ENCODE measurements at regions not wholly inside any gene's neighbourhood (a gene's known extent, or its start where the extent isn't known, plus 50 kb on each side); places are given as distances from the start of the nearest gene placed in this dataset.
"Not testable (repeated sequence)": the region's sequence is repeated elsewhere in the genome, so short reads cannot be mapped to it uniquely, and the experiment has no call there.

DNA sequence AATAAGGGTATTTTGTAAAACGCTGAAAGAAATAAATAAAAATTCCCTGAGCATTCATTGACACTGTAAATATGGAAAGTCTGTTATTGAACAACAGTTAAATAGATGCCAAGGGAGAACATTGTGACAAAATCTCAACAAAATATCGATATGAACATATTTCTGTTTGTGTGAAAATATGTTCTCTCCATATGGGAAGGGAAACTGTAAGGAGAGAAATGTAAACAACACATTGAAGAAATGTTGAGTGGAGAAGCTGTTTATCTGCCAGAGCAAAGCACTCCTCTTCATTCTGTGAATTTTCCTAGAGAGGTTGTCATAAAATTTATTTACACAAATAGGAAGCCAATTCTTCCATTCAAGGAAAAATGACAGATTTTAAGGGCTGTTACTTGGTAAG is 57.1 kb upstream of the EOMES start:
- DNase-seq (ENCODE audit: low read depth in 3 of 3) = no peak

DNA sequence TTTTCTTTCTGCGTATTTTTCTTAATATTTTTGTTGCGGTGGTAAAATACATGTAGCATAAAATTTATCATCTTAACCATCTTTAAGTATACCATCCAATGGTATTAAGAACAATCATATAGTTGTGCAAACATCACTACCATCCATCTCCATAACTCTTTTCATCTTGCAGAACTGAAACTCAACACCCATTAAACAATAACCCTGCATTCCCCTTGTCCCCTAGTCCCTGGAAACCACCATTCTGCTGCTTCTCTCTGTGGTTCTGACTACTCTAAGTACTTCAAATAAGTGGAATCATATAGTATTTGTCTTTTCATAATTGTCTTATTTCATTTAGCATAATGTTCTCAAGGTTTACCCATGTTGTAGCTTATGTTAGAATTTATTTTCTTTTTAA is 67.3 kb upstream of the EOMES start:
- DNase-seq (ENCODE audit: low read depth in 3 of 3) = no peak

DNA sequence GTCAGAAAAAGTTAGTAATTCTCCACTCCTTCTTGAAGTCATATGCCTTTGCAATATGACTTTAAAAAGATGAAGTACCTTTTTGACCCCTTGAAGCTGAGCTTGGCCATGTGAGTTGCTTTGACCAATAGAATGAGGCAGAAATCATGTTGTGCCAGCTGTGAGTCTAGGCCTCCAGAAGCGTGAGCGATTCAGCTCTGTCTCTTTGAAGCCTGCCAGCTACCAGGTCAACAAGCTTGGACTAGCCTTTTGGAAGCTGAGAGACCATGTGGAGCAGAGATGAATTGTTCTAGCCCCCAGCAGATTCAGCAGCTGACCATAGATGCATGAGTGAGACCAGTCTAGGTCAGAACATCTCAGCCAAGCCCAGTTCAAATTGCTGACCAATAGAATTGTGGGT is 69.8 kb upstream of the EOMES start:
- no peak for DNase-seq (ENCODE audit: low read depth in 3 of 3)

DNA sequence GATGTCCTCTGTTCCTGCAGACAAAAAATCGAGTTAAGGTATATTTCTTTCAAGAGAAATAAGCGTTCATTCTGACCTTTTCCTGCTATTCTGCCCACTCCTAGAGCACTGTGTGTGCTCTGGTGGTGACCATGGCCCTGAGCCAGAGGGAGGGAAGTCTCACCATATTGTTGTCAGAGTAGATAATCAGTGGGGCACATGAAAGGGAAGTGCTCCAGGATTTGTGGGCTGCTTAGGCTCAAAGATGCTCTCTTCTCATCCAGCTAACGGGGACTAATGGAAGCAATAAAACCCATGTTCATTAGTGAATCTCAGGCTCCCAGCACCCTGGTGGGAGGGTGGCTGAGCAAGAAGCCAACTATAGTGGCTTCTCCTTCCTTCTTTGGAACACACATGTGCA is 70.7 kb upstream of the EOMES start:
- no peak for DNase-seq (ENCODE audit: low read depth in 3 of 3)

DNA sequence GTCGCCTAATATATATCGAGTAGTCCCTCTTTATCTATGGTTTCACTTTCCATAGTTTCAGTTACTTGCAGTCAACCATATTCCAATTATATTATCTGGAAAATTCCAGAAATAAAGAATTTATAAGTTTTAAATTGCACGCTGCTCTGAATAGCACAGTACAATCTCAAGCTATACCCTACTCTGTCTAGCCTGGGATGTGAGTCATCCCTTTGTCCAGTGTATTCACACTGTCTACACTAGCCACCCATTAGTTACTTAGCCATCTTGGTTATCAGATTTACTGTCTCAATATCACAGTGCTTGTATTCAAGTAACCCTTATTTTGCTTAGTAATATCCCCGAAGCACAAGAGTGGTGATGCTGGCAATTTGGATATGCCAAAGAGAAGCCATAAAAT is 72.1 kb upstream of the EOMES start:
- DNase-seq (ENCODE audit: low read depth in 3 of 3) = no peak

DNA sequence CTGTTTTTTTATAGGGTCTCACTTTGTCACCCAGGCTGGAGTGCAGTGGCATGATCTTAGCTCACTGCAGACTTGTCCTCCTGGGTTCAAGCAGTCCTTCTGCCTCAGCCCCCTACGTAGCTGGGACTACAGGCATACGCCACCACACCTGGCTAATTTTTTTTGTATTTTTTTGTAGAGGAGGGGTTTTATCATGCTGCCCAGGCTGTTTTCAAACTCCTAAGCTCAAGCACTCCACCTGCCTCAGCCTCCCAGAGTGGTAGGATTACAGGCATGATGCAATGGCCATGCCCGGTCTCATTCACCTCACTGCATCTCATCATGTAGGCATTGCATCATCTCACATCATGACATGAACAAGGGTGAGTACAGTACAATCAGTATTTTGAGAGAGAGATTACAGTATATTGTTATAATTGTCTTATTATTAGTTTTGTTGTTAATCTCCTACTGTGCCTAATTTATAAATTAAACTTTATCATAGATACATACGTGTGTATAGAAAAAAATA is 74.3 kb upstream of the EOMES start:
- no peak for DNase-seq (ENCODE audit: low read depth in 3 of 3)

DNA sequence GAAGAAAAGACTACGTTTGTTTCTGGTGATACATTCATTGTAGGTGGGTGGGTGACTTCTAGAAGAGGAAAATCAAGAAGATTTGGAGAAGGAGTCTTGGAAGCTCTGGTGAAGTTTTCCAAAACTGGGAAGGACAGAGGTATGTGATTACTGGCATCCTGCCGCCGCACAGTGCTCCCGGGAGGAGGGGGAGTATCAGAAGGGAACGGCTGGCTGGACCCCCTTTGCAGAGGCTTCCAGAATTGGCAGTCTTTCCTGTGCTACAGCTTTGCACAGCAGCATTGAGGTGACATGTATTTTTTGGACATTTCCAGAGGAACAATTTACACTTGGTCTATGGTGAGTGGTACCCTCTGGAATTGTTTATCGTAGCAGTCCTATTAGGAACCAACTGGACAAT is 75.7 kb upstream of the EOMES start:
- DNase-seq (ENCODE audit: low read depth in 3 of 3) = no peak

DNA sequence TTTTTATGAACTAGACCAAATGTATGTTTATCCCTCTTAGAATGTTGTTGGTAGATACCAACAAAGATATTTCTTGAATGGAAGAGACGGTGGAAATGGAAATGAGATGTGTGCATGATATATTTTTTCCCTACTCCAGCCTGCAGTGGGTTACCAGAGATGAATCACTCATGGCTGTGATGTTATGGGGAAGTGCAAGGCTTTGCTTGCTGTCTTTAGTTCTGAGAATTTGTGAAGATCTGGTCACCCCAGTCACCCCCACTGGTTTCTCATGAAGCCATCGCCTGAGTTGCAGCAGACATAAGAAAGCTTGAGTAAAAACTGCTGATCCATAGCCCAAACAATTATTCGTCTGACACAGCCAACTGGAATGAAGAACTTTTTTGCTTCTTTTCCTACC is 78.1 kb upstream of the EOMES start:
- DNase-seq (ENCODE audit: low read depth in 3 of 3) = no peak

DNA sequence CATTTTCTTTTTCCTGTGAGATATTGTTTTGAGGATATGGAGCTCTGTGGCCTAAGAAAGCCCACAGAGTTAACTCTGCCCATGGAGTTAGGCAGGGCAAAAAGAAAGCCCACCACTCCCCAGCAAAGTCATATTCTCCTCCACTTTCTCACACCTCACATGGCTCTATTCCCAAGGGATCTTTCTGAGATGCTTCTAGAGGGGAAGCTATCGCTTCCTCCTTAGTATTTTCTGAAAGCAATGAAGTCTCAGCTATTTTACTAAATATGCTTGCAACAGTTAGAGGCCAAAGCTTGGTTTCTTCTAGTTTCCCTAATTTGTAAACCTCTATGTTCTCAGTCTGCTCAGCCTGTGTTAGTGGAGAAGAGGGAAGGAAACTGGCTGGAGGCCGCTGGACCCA is 80.3 kb upstream of the EOMES start:
- DNase-seq (ENCODE audit: low read depth in 3 of 3) = no peak

DNA sequence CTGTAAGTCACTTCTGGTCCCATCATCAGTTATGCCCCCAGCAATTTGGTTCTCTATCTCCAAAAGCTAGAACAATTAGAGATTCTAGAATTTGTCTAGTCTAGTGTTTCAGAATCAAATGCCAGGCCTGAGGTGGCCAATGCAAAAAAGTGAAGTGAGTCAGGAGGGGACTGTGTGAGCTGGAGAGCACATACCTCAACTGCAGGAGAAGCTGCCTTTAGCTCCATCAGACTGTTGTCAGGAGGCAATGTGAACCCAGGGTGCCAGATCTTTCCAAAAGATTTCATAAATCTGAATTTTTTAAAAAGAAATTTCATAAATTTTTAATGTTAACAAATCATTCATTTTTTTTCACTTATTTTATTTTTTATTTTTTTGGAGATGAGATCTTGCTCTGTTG is 80.7 kb upstream of the EOMES start:
- no peak for DNase-seq (ENCODE audit: low read depth in 3 of 3)

DNA sequence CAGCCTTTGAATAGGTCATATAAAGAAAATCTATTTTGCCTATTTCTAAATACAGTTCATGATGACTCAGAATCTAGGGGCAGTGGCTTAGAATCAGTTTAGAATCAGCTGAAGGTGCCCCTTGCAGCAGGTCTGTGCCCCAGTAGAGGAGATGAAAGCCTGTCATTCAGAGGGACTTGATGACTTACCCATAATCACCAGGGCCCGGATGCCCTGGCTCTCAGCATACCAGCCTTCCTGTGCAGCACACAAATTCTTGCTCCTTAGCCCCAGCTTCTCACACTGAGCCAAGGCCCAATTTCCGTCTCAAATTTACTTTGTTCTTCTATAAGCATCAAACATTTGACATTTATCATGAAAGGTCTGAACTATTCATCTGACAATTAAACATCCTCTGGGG is 83.2 kb upstream of the EOMES start:
- DNase-seq (ENCODE audit: low read depth in 3 of 3) = no peak

DNA sequence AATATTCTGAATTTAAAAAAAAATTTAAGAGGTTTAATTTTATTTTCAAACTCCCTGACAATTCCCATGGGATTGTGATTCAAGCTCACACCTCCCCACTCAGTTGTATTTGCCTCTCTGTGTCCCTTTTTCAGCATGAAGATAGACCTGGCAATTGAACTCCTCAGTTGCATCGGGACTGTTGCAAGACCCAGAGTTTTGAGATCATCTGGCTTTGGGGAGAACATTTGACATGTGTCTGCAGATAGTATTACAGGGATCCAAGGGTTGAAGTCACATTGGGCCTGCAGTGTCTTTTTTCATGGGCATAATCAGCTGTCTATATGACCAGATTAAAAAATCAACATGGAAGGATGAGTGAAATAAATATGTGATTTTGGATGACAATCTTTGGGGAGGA is 91.1 kb upstream of the EOMES start:
- no peak for DNase-seq (ENCODE audit: low read depth in 3 of 3)

DNA sequence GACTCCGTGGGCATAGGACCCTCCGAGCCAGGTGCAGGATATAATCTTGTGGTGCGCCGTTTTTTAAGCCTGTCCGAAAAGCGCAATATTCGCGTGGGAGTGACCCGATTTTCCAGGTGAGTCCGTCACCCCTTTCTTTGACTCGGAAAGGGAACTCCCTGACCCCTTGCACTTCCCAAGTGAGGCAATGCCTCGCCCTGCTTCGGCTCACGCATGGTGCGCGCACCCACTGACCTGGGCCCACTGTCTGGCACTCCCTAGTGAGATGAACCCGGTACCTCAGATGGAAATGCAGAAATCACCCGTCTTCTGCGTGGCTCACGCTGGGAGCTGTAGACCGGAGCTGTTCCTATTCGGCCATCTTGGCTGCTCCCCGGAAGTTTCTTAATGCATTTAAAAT is 99.5 kb upstream of the EOMES start:
- not testable (repeated sequence) for DNase-seq (ENCODE audit: low read depth in 3 of 3)

DNA sequence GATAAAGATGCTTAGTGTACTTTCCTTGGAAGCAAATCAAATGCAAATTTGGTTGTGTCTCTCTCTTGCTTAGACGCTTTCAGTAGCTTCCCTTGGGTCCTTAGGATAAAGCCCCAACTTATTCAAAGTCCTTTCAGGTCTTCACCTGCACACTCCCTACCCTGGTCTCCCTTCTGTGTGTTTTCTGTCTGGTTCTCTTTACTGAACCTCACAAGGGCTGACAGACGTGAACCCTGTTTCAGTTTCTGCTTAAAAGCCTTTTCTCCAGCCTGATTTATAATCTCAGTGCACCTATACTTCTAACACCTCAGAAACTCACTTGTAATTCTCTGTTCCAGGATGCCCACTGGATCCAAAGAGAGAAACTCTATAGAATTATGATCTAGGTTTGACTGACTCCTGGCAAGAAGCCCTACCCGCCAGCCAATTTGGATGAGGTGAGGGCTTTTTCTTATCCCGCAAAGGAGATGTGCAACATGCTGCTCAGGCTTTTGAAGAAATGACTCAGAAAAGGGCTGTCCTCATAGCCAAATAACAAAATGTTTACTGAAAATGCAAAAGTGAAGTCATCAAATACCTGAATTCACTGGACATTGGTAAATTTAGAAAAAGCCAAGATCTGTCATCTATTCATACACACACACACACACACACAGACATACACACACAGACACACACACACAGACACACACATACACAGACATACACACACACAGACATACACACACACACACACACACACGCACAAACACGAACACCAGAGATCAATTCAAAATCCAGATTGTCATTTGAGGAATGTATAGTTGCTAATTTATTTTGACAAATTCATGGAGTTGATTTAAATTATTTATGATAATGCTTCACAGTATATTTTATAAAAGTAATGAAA is 102.4 kb upstream of the EOMES start:
- DNase-seq (ENCODE audit: low read depth in 3 of 3) = no peak

DNA sequence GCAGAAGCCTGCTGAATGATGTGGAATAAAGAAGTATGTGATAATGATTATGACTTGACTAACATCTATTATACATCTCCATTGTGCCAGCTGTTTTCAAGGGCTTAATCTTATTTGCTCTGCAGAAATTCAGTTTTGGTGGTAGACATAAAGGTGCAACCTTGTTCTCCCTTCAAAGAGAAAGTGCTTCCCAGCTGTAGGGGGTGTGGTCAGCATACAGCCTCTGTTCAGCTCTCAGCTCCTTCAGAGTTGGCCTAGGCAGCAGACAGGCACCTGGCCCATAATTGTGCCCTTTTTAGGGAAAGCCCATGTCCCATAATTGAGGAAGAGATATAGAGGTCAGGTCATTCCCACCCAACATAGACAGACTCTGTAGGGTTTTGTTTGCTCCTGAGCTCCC is 104.3 kb upstream of the EOMES start:
- DNase-seq (ENCODE audit: low read depth in 3 of 3) = no peak

DNA sequence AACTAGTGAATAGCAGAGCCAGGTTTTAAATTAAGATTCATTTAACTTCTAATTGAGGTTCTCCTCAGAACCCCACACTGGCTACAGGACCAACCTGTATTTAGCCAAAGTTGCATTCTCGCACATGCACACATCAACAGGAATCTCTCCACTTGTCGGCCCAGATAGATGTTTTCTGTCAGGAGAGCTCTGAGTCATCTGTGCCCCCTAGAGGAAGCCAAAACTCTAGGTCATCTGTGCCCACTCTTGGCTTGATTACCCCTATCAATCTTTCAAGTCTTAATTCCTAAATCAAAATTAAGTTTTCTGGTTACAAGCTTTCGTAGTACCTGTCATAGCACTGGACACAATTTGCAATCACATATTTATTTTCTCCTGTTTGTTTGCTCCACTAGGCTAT is 104.9 kb upstream of the EOMES start:
- no peak for DNase-seq (ENCODE audit: low read depth in 3 of 3)

DNA sequence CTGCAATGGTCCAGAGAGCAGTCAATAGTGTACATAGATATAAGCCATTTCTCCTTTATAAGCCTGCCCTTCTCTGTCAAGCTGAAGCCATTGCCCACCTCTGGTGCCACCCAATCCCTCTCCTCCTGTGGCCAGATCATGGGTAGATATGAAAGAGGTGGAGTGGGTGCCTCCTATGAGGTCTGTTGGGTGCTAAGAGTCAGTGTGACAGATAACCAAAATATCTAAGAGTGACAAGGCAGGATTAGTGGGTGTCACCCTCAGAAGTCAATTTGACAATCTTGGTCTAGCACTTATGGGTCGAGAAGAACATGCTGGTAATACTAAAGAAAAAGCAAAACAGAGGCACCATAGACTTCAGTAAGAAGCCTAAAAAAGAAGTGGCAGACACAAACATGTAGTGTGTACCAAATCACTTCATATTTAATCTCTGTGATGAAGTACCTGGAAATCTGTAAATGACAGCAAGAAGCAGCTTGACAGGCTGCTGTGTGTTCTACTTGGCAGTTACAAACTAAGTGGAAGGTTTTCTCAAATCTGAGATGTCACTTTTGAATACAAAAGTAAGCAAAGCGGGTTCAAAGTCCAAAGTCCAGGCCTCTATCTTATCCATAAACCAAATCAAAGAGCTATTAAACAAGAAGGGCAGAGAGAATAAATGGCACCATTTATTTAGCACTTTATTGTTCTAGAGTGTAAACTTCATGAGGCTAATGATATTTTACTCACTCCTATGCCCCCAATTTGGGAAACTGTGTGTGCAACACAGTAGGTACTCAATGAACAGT is 118.9 kb upstream of the EOMES start:
- DNase-seq (ENCODE audit: low read depth in 3 of 3) = no peak

DNA sequence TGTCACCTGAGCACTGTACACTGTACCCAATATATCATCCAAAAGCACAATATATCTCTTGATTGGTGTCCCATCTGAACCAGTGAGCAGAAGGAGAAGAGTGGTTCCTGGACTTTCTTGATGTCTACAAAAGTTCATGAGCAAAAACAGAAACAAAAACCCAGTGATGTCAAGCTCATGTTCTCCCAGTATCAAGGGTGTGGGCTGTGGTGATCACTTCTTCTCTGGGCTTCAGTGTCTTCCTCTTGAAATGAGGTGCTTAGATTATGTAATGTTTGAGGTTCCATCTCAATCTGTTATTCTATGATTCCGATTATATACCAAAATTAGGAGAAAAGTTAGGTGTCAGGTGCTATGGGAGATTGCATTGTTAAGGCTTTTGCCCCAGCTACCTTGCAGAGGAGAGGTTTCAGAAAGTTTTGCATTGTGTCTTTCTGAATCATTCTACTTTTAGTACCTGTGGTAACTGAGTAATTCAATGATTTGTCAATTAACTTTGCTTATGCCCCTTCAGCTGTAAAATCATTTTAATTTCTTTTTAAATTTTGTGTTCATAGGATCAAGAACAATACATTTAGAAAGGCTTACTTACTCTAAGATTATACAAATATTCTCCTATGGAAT is 122.0 kb upstream of the EOMES start:
- no peak for DNase-seq (ENCODE audit: low read depth in 3 of 3)

DNA sequence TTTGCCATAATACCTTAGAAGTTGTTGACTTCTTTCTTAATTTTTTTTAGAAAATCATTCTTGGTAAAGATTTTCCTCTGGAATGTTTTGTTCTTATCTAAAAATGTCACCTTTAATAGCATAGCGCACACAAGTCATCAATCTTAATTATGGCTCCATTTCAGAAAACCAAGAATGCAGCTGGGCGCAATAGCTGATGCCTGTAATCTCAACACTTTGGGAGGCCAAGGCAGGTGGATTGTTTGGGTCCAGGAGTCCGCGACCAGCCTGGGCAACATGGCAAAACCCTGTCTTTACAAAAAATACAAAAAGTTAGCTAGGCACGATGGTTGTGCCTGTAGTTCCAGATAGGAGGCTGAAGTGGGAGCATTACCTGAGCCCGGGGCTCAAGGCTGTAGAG is 125.6 kb upstream of the EOMES start:
- DNase-seq (ENCODE audit: low read depth in 3 of 3) = no peak

DNA sequence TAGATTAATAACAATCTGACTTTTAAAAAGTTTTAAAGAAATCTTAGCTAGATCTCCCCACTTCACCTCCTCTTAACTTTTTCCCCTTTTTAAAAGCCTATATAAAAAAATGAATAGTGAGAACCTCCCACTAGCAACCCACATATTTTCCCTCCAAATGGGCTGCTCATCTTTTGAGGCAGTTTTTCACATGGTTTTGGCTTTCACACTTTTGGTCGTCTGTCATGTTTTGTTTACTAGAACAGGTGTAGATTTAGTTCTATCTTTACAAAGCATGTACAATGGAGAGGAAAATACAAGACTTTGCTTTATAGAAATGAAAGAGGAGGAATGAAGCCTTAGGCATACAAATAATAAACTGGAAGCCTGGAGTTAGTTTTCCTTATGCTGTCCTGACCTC is 126.7 kb upstream of the EOMES start:
- DNase-seq (ENCODE audit: low read depth in 3 of 3) = no peak

DNA sequence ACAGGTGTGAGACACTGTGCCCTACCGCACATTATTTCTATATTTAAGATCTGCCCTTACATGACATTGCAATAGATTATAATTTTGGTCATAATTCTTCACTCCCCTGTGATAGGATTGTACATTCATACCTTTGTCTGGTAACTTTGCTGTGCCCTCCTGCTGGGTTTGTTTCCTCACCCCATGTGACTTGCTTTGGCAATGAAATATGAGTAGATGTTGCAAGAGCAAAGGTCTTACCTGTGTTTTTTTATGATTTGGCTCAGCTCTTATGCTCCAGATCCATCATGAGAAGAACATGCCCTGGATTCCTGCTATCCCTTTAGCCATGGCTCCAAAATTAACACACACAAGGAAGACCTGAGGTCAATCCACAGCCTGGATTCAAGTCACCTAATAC is 137.7 kb upstream of the EOMES start:
- no peak for DNase-seq (ENCODE audit: low read depth in 3 of 3)
